ENCODE measurements at regions not wholly inside any gene's neighbourhood (a gene's known extent, or its start where the extent isn't known, plus 50 kb on each side); places are given as distances from the start of the nearest gene placed in this dataset.
"Not testable (repeated sequence)": the region's sequence is repeated elsewhere in the genome, so short reads cannot be mapped to it uniquely, and the experiment has no call there.

GRCh38 chr11:71745656-71746055 is 87.3 kb upstream of the DEFB108B start:
- TF ChIP-seq, protein P1, sequence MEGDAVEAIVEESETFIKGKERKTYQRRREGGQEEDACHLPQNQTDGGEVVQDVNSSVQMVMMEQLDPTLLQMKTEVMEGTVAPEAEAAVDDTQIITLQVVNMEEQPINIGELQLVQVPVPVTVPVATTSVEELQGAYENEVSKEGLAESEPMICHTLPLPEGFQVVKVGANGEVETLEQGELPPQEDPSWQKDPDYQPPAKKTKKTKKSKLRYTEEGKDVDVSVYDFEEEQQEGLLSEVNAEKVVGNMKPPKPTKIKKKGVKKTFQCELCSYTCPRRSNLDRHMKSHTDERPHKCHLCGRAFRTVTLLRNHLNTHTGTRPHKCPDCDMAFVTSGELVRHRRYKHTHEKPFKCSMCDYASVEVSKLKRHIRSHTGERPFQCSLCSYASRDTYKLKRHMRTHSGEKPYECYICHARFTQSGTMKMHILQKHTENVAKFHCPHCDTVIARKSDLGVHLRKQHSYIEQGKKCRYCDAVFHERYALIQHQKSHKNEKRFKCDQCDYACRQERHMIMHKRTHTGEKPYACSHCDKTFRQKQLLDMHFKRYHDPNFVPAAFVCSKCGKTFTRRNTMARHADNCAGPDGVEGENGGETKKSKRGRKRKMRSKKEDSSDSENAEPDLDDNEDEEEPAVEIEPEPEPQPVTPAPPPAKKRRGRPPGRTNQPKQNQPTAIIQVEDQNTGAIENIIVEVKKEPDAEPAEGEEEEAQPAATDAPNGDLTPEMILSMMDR (IDR thresholded peaks at IDR 0.05) = not testable (repeated sequence)
- TF ChIP-seq, protein P2, sequence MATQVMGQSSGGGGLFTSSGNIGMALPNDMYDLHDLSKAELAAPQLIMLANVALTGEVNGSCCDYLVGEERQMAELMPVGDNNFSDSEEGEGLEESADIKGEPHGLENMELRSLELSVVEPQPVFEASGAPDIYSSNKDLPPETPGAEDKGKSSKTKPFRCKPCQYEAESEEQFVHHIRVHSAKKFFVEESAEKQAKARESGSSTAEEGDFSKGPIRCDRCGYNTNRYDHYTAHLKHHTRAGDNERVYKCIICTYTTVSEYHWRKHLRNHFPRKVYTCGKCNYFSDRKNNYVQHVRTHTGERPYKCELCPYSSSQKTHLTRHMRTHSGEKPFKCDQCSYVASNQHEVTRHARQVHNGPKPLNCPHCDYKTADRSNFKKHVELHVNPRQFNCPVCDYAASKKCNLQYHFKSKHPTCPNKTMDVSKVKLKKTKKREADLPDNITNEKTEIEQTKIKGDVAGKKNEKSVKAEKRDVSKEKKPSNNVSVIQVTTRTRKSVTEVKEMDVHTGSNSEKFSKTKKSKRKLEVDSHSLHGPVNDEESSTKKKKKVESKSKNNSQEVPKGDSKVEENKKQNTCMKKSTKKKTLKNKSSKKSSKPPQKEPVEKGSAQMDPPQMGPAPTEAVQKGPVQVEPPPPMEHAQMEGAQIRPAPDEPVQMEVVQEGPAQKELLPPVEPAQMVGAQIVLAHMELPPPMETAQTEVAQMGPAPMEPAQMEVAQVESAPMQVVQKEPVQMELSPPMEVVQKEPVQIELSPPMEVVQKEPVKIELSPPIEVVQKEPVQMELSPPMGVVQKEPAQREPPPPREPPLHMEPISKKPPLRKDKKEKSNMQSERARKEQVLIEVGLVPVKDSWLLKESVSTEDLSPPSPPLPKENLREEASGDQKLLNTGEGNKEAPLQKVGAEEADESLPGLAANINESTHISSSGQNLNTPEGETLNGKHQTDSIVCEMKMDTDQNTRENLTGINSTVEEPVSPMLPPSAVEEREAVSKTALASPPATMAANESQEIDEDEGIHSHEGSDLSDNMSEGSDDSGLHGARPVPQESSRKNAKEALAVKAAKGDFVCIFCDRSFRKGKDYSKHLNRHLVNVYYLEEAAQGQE (IDR thresholded peaks at IDR 0.05; ENCODE audit: insufficient read depth in 1 of 2, low read depth in 2 of 2, low read length in 1 of 2) = not testable (repeated sequence)

All from Panc1 (cell line).